H7 (cell line): ENCODE measurements at regions not wholly inside any gene's neighbourhood (a gene's known extent, or its start where the extent isn't known, plus 50 kb on each side); places are given as distances from the start of the nearest gene placed in this dataset.
"Not testable (repeated sequence)": the region's sequence is repeated elsewhere in the genome, so short reads cannot be mapped to it uniquely, and the experiment has no call there.

Source experiments
- DNase-seq: peaks from one replicate; pipeline ENCODE4 v3.0.0; 2012
- H3K27me3 ChIP-seq: 2 replicates; pipeline ENCODE4 v1.6.0; 2011; ENCODE audit warnings: mild to moderate bottlenecking, low read length; ENCODE audit not compliant: control insufficient read depth, insufficient read depth
- H3K36me3 ChIP-seq: replicated peaks from 2 replicates; pipeline ENCODE4 v1.5.1; 2011; ENCODE audit warnings: low read length; ENCODE audit not compliant: control insufficient read depth, insufficient read depth
- H3K4me3 ChIP-seq: 2 replicates; pipeline ENCODE4 v1.5.1; 2011; ENCODE audit warnings: low read depth, mild to moderate bottlenecking, control low read depth, low read length, moderate library complexity; ENCODE audit not compliant: insufficient read depth

- Histone ChIP-seq H3K27me3 (no peaks in the 10 kb centered on the region), H3K4me3 (no peak overlapping the region), H3K36me3 (no peaks in the 10 kb centered on the region)
- DNase-seq, result no peak
Measured at GRCh38 chr9:73073337-73074175, 78.1 kb upstream of the ANXA1 start.

- no peak overlapping the region for H3K4me3 ChIP-seq
- DNase-seq, result no peak
- H3K27me3 ChIP-seq, result no peaks in the 10 kb centered on the region
- H3K36me3 ChIP-seq, result no peaks in the 10 kb centered on the region
Measured at GRCh38 chr9:73067074-73067473, 84.6 kb upstream of the ANXA1 start.

DNA sequence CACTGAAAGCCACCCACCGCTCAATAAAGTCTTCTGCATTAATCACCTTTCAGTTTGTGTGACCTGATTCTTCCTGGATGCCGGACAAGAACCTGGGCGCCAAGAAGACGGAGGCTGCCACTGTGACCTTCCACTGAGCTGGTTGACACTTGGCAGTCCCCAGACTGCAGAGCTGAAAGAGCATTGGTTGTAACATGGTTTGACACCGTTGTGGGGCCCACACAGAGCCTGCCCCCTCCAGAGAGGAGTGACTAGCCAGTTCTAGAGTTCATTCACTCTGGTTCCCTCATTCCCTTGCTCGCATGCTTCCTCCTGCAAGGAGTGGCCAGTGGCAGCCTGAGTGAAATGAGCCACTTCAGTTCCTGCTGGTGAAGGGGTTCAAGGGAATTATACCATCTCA lies 86.2 kb upstream of the ANXA1 start:
- no peaks in the 10 kb centered on the region for H3K36me3 ChIP-seq
- DNase-seq, result no peak
- H3K27me3 ChIP-seq, result no peaks in the 10 kb centered on the region
- H3K4me3 ChIP-seq, result no peak overlapping the region

DNA sequence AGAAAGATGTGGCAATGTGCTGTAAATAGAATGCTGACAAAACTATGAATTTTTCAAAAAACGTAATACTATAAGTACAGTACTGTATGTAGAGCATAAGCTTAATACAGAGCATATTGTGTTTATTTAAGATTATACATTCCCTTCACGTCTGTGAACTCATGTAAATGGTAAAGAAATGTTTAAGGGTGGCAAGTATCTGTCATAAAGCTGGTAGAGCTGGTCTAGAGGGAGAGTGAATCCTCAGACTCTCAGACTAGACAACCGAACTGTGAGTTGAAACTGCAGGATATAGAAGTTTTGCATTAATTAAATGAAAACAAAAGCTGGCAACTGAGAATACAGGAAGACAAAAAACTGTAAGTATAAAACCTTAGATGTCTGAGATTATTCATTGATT lies 87.3 kb upstream of the ANXA1 start:
- H3K4me3 ChIP-seq, result no peak overlapping the region
- DNase-seq, result no peak
- no peaks in the 10 kb centered on the region for H3K27me3 ChIP-seq
- H3K36me3 ChIP-seq, result no peaks in the 10 kb centered on the region

- H3K4me3 ChIP-seq, result no peak overlapping the region
- DNase-seq, result no peak
- no peaks in the 10 kb centered on the region for H3K36me3 ChIP-seq
- no peaks in the 10 kb centered on the region for H3K27me3 ChIP-seq
Measured at GRCh38 chr9:73061146-73061545, 90.5 kb upstream of the ANXA1 start.

- H3K4me3 ChIP-seq, result no peak overlapping the region
- no peak for DNase-seq
- H3K36me3 ChIP-seq, result no peaks in the 10 kb centered on the region
- H3K27me3 ChIP-seq, result no peaks in the 10 kb centered on the region
Measured at GRCh38 chr9:73059247-73059646, 92.4 kb upstream of the ANXA1 start.

GRCh38 chr9:73056245-73056644 lies 95.4 kb upstream of the ANXA1 start:
- no peak for DNase-seq
- Histone ChIP-seq H3K36me3 (no peaks in the 10 kb centered on the region), H3K4me3 (no peak overlapping the region), H3K27me3 (no peaks in the 10 kb centered on the region)

GRCh38 chr9:73054091-73054490 lies 97.6 kb upstream of the ANXA1 start:
- no peaks in the 10 kb centered on the region for H3K27me3 ChIP-seq
- no peak for DNase-seq
- H3K36me3 ChIP-seq, result no peaks in the 10 kb centered on the region
- no peak overlapping the region for H3K4me3 ChIP-seq

DNA sequence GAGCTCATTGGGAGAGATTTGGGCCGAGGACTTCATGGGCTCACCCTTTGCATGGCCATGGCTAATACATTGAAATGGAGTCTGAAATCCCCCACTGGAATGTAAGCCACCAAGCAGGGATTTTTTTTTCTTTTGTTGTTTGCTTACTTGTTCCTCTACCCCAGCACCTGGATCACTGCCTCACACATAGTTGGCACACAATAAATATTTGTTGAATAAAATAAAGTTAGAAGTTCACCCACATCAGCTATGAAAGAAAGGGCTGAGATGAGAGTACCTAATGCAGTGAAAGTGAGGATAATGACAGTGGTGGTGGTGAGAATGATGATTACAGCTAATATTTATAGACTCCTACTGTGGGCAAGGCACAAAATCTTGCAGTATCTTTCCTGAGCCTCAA lies 98.1 kb upstream of the ANXA1 start:
- Histone ChIP-seq H3K27me3 (no peaks in the 10 kb centered on the region), H3K4me3 (no peak overlapping the region), H3K36me3 (no peaks in the 10 kb centered on the region)
- no peak for DNase-seq

DNA sequence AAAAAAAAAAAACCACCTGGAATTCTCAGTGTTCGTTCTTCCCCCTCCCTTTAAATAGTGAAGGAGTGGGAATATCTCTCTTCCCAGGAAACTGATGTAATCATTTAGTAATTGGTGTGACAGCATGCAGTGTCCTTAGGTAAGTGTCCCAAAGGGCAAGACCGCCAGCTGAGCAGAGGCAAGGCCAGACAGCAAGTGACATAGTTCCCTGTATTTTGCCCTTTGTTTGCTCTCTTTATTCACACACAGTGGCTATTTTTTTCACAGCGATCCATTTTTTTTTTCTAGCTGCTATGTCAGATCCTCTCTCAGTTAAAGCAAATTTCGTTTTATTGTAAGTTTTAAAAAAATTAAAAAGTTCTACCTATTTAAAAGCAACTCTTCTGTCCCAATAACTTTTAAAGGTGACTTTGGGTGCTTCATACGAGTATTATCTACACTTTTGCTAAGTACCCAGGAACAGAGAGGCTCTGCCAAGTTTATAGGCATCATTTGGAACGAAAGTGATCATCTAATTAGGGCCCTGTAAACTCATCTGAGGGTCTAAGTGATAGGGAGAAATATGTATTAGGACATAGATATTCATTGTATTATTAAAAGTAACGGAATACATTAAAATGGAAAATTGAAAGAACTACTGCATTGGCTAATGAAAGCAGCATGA lies 98.2 kb upstream of the ALDH1A1 start:
- no peak for DNase-seq
- H3K27me3 ChIP-seq, result no peaks in the 10 kb centered on the region
- H3K4me3 ChIP-seq, result no peak overlapping the region
- no peaks in the 10 kb centered on the region for H3K36me3 ChIP-seq

GRCh38 chr9:73050065-73050816 lies 97.4 kb upstream of the ALDH1A1 start:
- H3K27me3 ChIP-seq, result no peaks in the 10 kb centered on the region
- H3K36me3 ChIP-seq, result no peaks in the 10 kb centered on the region
- no peak for DNase-seq
- H3K4me3 ChIP-seq, result no peak overlapping the region

GRCh38 chr9:73049280-73049679 lies 96.4 kb upstream of the ALDH1A1 start:
- Histone ChIP-seq H3K36me3 (no peaks in the 10 kb centered on the region), H3K27me3 (no peaks in the 10 kb centered on the region), H3K4me3 (no peak overlapping the region)
- no peak for DNase-seq

DNA sequence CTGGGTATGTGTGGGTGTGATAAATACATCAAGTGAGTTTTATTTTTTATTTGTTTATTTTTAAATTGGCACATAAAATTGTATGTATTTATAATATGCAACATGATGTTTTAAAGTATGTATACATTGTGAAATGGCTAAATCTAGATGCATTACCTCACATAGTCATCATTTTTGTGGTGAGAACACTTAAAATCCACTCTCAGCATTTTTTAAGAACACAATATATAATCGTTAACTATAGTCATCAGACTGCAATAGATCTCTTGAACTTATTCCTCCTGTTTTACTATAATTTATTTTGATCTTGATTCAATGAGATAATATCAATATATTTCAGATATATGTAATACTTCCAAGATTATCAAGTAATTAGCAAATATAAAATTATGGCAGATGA lies 93.9 kb upstream of the ALDH1A1 start:
- Histone ChIP-seq H3K27me3 (no peaks in the 10 kb centered on the region), H3K4me3 (no peak overlapping the region), H3K36me3 (no peaks in the 10 kb centered on the region)
- no peak for DNase-seq

- not testable (repeated sequence) for H3K4me3 ChIP-seq, H3K27me3 ChIP-seq, H3K36me3 ChIP-seq, DNase-seq
Measured at GRCh38 chr9:73044776-73045175, 91.9 kb upstream of the ALDH1A1 start.

- no peak for DNase-seq
- Histone ChIP-seq H3K4me3 (no peak overlapping the region), H3K36me3 (no peaks in the 10 kb centered on the region), H3K27me3 (no peaks in the 10 kb centered on the region)
Measured at GRCh38 chr9:73042155-73042554, 89.3 kb upstream of the ALDH1A1 start.
